B cell (primary cell): ENCODE measurements at regions not wholly inside any gene's neighbourhood (a gene's known extent, or its start where the extent isn't known, plus 50 kb on each side); places are given as distances from the start of the nearest gene placed in this dataset.

Experiments used
- ATAC-seq: fragments of 200-7000 bp; cut with Tn5 transposase; one replicate; pipeline ENCODE4 v1.10.0; 2021; ENCODE audit warnings: low read depth, mild to moderate bottlenecking, moderate number of reproducible peaks, moderate library complexity
- CTCF ChIA-PET: fragments of 350-600 bp; sonication (Branson Sonifier 250); formaldehyde crosslinking; loops from one replicate; lab custom pipeline; 2021; ENCODE audit warnings: antibody characterized with exemption, inconsistent platforms; lab: Charles Lee
- POLR2A ChIA-PET: fragments of 350-600 bp; sonication (Branson Sonifier 250); formaldehyde crosslinking; loops from one replicate; lab custom pipeline; 2021; ENCODE audit warnings: antibody characterized with exemption; lab: Charles Lee
- DNase-seq: peaks from one replicate; pipeline ENCODE4 v3.0.0; 2013
- H2AFZ ChIP-seq: 2 replicates; pipeline ENCODE4 v1.6.1; 2012; ENCODE audit warnings: mild to moderate bottlenecking, low read depth, low read length; ENCODE audit not compliant: insufficient read depth, poor library complexity, severe bottlenecking
- H3K27ac ChIP-seq, 2 donors: 1 replicate in 1 of 2; 2 replicates in 1 of 2; pipeline ENCODE4 v1.5.1; 2012 to 2013; ENCODE audit warnings: low read length in 2 of 2, mild to moderate bottlenecking in 2 of 2, moderate library complexity in 1 of 2
- H3K27me3 ChIP-seq, 4 experiments: fragments of 200-600 bp in 1 of 4; sonication (generic) in 1 of 4; replicated peaks in 1 of 4; 1 replicate in 2 of 4; 2 replicates in 2 of 4; pipeline versions ENCODE4 v1.6.1 to v1.7.0; 2013 to 2016; ENCODE audit warnings: low read length in 3 of 4, mild to moderate bottlenecking in 2 of 4, mixed read lengths in 1 of 4, moderate library complexity in 1 of 4; ENCODE audit not compliant: insufficient read depth in 4 of 4, control insufficient read depth in 3 of 4; ENCODE audit errors: control extremely low read depth in 1 of 4
- H3K36me3 ChIP-seq, 2 experiments: replicated peaks in 1 of 2; 1 replicate in 1 of 2; 2 replicates in 1 of 2; pipeline versions ENCODE4 v1.6.1 to v1.7.1; 2013; ENCODE audit warnings: low read length in 1 of 2; ENCODE audit not compliant: insufficient read depth in 2 of 2, control insufficient read depth in 1 of 2; ENCODE audit errors: control extremely low read depth in 1 of 2, extremely low read depth in 1 of 2
- H3K4me1 ChIP-seq, 2 donors: fragments of 200-600 bp in 1 of 2; sonication (generic) in 1 of 2; 1 replicate in 1 of 2; 2 replicates in 1 of 2; pipeline versions ENCODE4 v1.5.1 to v1.6.1; 2013 to 2017; ENCODE audit warnings: low read length in 2 of 2; ENCODE audit not compliant: control insufficient read depth in 2 of 2, insufficient read depth in 2 of 2
- H3K4me2 ChIP-seq: replicated peaks from 2 replicates; pipeline ENCODE3; 2012; ENCODE audit warnings: mild to moderate bottlenecking, low read depth, low read length; ENCODE audit not compliant: poor library complexity, severe bottlenecking
- H3K4me3 ChIP-seq, 5 experiments: fragments of 200-600 bp in 1 of 5; sonication (generic) in 1 of 5; 1 replicate in 3 of 5; 2 replicates in 2 of 5; pipeline versions ENCODE4 v1.5.1 to v1.7.0; 2011 to 2016; ENCODE audit warnings: low read length in 4 of 5, mild to moderate bottlenecking in 4 of 5, low read depth in 2 of 5, control low read depth in 1 of 5, moderate library complexity in 1 of 5; ENCODE audit not compliant: insufficient read depth in 1 of 5; ENCODE audit errors: control extremely low read depth in 1 of 5, extremely low read depth in 1 of 5
- H3K79me2 ChIP-seq: fragments of 200-600 bp; sonication (generic); one replicate; pipeline ENCODE4 v1.6.0; 2016; ENCODE audit warnings: low read length; ENCODE audit not compliant: control insufficient read depth, insufficient read depth
- H3K9ac ChIP-seq: fragments of 200-600 bp; sonication (generic); 2 replicates; pipeline ENCODE4 v1.6.1; 2017; ENCODE audit warnings: mild to moderate bottlenecking, low read length, moderate library complexity
- H3K9me3 ChIP-seq, 3 donors: one replicate each; pipeline versions ENCODE4 v1.6.1 to v1.7.1; 2013; ENCODE audit warnings: low read length in 2 of 3; ENCODE audit not compliant: control insufficient read depth in 2 of 3, insufficient read depth in 1 of 3; ENCODE audit errors: control extremely low read depth in 1 of 3
- H4K20me1 ChIP-seq: 2 replicates; pipeline ENCODE4 v1.6.0; 2012; ENCODE audit warnings: mild to moderate bottlenecking, low read length; ENCODE audit not compliant: insufficient read depth, control insufficient read depth, poor library complexity, severe bottlenecking
- H3K27ac Mint-ChIP-seq: one replicate; pipeline ENCODE4 v1.8.0; 2021; ENCODE audit warnings: mixed read lengths
- H3K27me3 Mint-ChIP-seq: one replicate; pipeline ENCODE4 v1.8.0; 2021; ENCODE audit warnings: mixed read lengths
- H3K4me1 Mint-ChIP-seq: one replicate; pipeline ENCODE4 v1.8.0; 2021; ENCODE audit warnings: mixed read lengths
- H3K4me3 Mint-ChIP-seq: one replicate; pipeline ENCODE4 v1.8.0; 2021; ENCODE audit warnings: mixed read lengths
- H3K9me3 Mint-ChIP-seq: one replicate; pipeline ENCODE4 v1.8.0; 2022; ENCODE audit warnings: mixed read lengths; ENCODE audit not compliant: insufficient read depth
- EZH2 ChIP-seq: IDR thresholded peaks from 2 replicates; pipeline ENCODE4 v1.6.1; 2012; ENCODE audit warnings: borderline replicate concordance, low read depth, mild to moderate bottlenecking, moderate library complexity, low read length; ENCODE audit not compliant: insufficient read depth, poor library complexity, severe bottlenecking
- WGBS: methylation state at CpG from one replicate; pipeline ENCODE4 v1.1.5; 2013; ENCODE audit warnings: missing lambda C conversion rate; ENCODE audit not compliant: insufficient coverage; 5-methylcytosine and 5-hydroxymethylcytosine counted together
- intact Hi-C: fragments of 100-400 bp; cut with micrococcal nuclease; formaldehyde crosslinking; loops from one replicate; pipeline ENCODE4 v1.10.0; 2022
- TF ChIP-seq, protein P1 (sequence below): fragments of 200-600 bp; IDR thresholded peaks from one replicate; pipeline ENCODE4 v1.8.0; 2022; ENCODE audit warnings: antibody characterized with exemption, mild to moderate bottlenecking

GRCh38 chr18:10278265-10278664, 176.2 kb upstream of the APCDD1 start:
- Histone ChIP-seq H2AFZ (no peak overlapping the region), H3K9me3 (no peaks in the 10 kb centered on the region), H3K79me2 (no peaks in the 10 kb centered on the region), H3K27ac (no peak overlapping the region), H3K36me3 (no peaks in the 10 kb centered on the region), H3K4me1 (peaks cover 7 to 10% of the 10 kb centered on the region in 2 donors), H3K4me3 (no peak overlapping the region), H3K4me2 (no peak overlapping the region), H3K9ac (no peak overlapping the region), H4K20me1 (no peaks in the 10 kb centered on the region), H3K27me3 (no peaks in the 10 kb centered on the region)
- ChIA-PET CTCF (no interaction called here), POLR2A (no interaction called here)
- no peak overlapping the region for H3K27ac Mint-ChIP-seq
- intact Hi-C loops = no loop called here
- H3K4me1 Mint-ChIP-seq = peaks cover 8% of the 10 kb centered on the region
- no peak for TF ChIP-seq EZH2
- TF ChIP-seq, protein P1, sequence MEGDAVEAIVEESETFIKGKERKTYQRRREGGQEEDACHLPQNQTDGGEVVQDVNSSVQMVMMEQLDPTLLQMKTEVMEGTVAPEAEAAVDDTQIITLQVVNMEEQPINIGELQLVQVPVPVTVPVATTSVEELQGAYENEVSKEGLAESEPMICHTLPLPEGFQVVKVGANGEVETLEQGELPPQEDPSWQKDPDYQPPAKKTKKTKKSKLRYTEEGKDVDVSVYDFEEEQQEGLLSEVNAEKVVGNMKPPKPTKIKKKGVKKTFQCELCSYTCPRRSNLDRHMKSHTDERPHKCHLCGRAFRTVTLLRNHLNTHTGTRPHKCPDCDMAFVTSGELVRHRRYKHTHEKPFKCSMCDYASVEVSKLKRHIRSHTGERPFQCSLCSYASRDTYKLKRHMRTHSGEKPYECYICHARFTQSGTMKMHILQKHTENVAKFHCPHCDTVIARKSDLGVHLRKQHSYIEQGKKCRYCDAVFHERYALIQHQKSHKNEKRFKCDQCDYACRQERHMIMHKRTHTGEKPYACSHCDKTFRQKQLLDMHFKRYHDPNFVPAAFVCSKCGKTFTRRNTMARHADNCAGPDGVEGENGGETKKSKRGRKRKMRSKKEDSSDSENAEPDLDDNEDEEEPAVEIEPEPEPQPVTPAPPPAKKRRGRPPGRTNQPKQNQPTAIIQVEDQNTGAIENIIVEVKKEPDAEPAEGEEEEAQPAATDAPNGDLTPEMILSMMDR = no peak
- no peaks in the 10 kb centered on the region for H3K27me3 Mint-ChIP-seq
- H3K4me3 Mint-ChIP-seq = no peak overlapping the region
- DNase-seq (no peak), ATAC-seq (no peak)
- no peaks in the 10 kb centered on the region for H3K9me3 Mint-ChIP-seq

GRCh38 chr18:10279471-10279870, 175.0 kb upstream of the APCDD1 start:
- ATAC-seq (no peak), DNase-seq (no peak)
- H3K4me1 ChIP-seq = peaks cover 19 to 21% of the 10 kb centered on the region in 2 donors
- H3K4me2 ChIP-seq = no peak overlapping the region
- no peaks in the 10 kb centered on the region for H3K27me3 ChIP-seq
- WGBS = 83% methylated on average over 1 of the region's 4 CpGs
- ChIA-PET POLR2A (no interaction called here), CTCF (no interaction called here)
- H3K27ac Mint-ChIP-seq = no peak overlapping the region
- peaks cover 19% of the 10 kb centered on the region for H3K4me1 Mint-ChIP-seq
- H3K4me3 ChIP-seq = no peak overlapping the region
- no peak for TF ChIP-seq EZH2
- TF ChIP-seq, protein P1 = no peak
- no peaks in the 10 kb centered on the region for H3K9me3 Mint-ChIP-seq
- H3K79me2 ChIP-seq = no peaks in the 10 kb centered on the region
- intact Hi-C loops = no loop called here
- H4K20me1 ChIP-seq = no peaks in the 10 kb centered on the region
- H3K27me3 Mint-ChIP-seq = no peaks in the 10 kb centered on the region
- no peaks in the 10 kb centered on the region for H3K9me3 ChIP-seq
- no peak overlapping the region for H3K9ac ChIP-seq
- H3K4me3 Mint-ChIP-seq = no peak overlapping the region
- H2AFZ ChIP-seq = no peak overlapping the region
- no peak overlapping the region for H3K27ac ChIP-seq
- no peaks in the 10 kb centered on the region for H3K36me3 ChIP-seq
